SK-N-MC (cell line): ENCODE measurements at regions not wholly inside any gene's neighbourhood (a gene's known extent, or its start where the extent isn't known, plus 50 kb on each side); places are given as distances from the start of the nearest gene placed in this dataset.

ENCODE experiments used
- DNase-seq: peaks from one replicate; pipeline ENCODE4 v3.0.0-alpha.2; 2011; ENCODE audit warnings: low read depth, low spot score
- H3K27ac ChIP-seq: fragments of 200-600 bp; sonication (generic); 2 replicates; pipeline ENCODE4 v1.5.1; 2016; ENCODE audit warnings: mixed run types
- H3K36me3 ChIP-seq: fragments of 200-600 bp; sonication (generic); 2 replicates; pipeline ENCODE4 v1.6.1; 2017; ENCODE audit warnings: antibody characterized with exemption, low read length, mixed read lengths; ENCODE audit not compliant: insufficient read depth
- H3K4me3 ChIP-seq: fragments of 200-600 bp; sonication (generic); 2 replicates; pipeline ENCODE4 v1.5.1; 2016
- H3K9ac ChIP-seq: fragments of 200-600 bp; sonication (generic); 2 replicates; pipeline ENCODE4 v1.8.0; 2017; ENCODE audit warnings: mixed run types, mixed read lengths; ENCODE audit not compliant: insufficient read length
- H3K9me3 ChIP-seq: fragments of 200-600 bp; sonication (generic); 2 replicates; pipeline ENCODE4 v1.6.1; 2017; ENCODE audit warnings: low read depth, mild to moderate bottlenecking, antibody characterized with exemption, low read length, moderate library complexity, mixed read lengths
- EZH2 ChIP-seq: fragments of 200-600 bp; sonication (generic); IDR thresholded peaks from one replicate; pipeline ENCODE4 v1.6.1; 2017; ENCODE audit warnings: antibody characterized with exemption
- FOXP2 ChIP-seq: optimal IDR thresholded peaks from 2 replicates; pipeline ENCODE3; 2011; ENCODE audit warnings: mild to moderate bottlenecking, moderate library complexity; ENCODE audit not compliant: insufficient read depth; ENCODE audit errors: extremely low read length, control extremely low read depth
- POLR2AphosphoS5 ChIP-seq: IDR thresholded peaks from 2 replicates; pipeline ENCODE4 v1.6.1; 2012; ENCODE audit warnings: mild to moderate bottlenecking, low read depth, low read length, borderline replicate concordance

- Histone ChIP-seq H3K9ac (no peak overlapping the region), H3K27ac (peak overlapping the region; percentile 92), H3K4me3 (peak overlapping the region; percentile 59), H3K36me3 (no peaks in the 10 kb centered on the region), H3K9me3 (no peaks in the 10 kb centered on the region)
- TF ChIP-seq FOXP2: no peak
- no peak for TF ChIP-seq EZH2
- TF ChIP-seq POLR2AphosphoS5: no peak; the same call in 1 of the 2 replicates
- no peak for DNase-seq
These were observed 121.4 kb upstream of the COL3A1 start for GRCh38 chr2:188852772-188853171.

DNA sequence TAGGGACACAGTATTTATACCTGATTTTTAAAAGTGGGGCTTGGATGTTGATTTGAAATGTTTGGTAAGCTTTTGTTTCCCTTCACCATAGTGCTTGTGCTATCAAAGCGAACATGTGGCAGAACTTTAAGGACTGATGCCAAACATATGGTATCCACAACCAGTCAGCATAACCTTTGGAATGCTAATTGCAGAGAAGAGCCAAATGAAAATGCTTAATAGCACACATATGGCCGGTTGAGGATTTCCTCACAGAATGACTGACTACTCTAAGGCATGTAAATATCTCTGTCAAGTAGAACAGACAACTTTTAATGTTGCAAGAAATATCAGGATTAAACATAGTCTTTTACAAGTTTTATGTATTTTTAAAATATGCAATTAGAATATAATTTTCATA, 120.9 kb upstream of the COL3A1 start:
- H3K9me3 ChIP-seq: no peaks in the 10 kb centered on the region
- H3K27ac ChIP-seq: peak overlapping the region; percentile 92
- DNase-seq: no peak
- H3K36me3 ChIP-seq: no peaks in the 10 kb centered on the region
- H3K4me3 ChIP-seq: peak overlapping the region; percentile 59
- peak; percentile 29; the same call in 1 of the 2 replicates for TF ChIP-seq POLR2AphosphoS5
- TF ChIP-seq FOXP2: no peak
- no peak overlapping the region for H3K9ac ChIP-seq

DNA sequence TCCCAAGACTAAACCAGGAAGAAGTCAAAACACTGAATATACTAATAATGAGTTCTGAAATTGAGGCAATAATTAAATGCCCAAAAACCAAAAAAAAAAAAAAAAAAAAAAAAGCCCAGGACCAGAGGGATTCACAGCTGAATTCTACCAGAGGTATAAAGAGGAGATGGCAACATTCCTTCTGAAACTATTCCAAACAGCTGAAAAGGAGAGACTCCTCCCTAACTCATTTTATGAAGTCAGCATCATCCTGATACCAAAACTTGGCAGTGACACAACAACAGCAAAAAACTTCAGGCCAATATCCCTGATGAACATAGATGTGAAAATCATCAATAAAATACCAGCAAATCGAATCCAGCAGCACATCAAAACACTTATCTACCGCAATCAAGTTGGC, 108.5 kb upstream of the COL3A1 start:
- Histone ChIP-seq H3K9me3 (no peaks in the 10 kb centered on the region), H3K4me3 (no peak overlapping the region), H3K27ac (no peak overlapping the region), H3K36me3 (no peaks in the 10 kb centered on the region), H3K9ac (no peak overlapping the region)
- no peak for DNase-seq
- no peak for TF ChIP-seq POLR2AphosphoS5
- TF ChIP-seq EZH2: no peak
- TF ChIP-seq FOXP2: no peak

- no peak overlapping the region for H3K4me3 ChIP-seq
- TF ChIP-seq FOXP2: no peak
- no peak for TF ChIP-seq POLR2AphosphoS5
- no peak for TF ChIP-seq EZH2
- no peaks in the 10 kb centered on the region for H3K36me3 ChIP-seq
- no peak for DNase-seq
- H3K27ac ChIP-seq: no peak overlapping the region
- H3K9me3 ChIP-seq: no peaks in the 10 kb centered on the region
- no peak overlapping the region for H3K9ac ChIP-seq
These were observed 104.6 kb upstream of the COL3A1 start for GRCh38 chr2:188869550-188869949.

DNA sequence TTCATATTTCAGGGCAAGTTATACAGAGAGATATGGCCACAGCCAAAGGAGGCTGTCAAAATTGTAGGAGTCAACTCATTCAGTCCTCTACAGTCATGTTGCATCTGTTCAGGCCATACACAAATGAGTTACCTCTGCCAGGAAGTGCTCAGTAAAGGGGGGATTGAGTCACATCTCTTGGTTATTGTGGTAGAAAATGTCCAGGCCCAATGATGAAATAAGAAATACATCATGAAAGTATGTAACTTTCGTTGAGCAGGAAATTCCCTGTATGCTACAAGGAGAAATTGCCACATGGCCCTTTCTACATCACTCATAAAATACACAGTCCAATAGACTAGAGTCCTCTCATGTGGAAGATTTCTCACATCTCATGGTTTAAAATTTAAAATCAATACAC, 103.9 kb upstream of the COL3A1 start:
- Histone ChIP-seq H3K9me3 (no peaks in the 10 kb centered on the region), H3K36me3 (no peaks in the 10 kb centered on the region), H3K27ac (no peak overlapping the region), H3K4me3 (no peak overlapping the region), H3K9ac (no peak overlapping the region)
- TF ChIP-seq EZH2: no peak
- TF ChIP-seq POLR2AphosphoS5: no peak
- TF ChIP-seq FOXP2: no peak
- no peak for DNase-seq

DNA sequence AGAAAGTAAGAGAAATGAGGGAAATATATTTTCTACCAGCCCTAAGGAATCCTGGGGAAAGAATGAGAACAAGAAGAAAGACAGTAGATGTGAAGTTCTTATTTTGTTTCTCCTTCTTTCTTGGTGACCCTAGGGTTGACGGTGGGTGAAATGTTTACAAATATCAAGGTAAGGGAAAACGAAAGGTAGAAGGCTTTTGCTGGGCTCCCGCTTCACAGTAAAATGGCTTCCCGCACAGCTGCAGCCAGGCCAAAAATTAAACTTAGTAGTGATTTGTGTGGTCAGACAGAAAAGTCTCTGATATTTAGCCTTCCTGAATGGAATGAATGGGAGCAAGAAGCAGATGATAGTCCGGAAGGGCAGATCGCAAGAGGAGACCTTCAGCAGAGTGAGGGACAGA, 99.1 kb upstream of the COL3A1 start:
- DNase-seq: no peak
- no peak for TF ChIP-seq POLR2AphosphoS5
- no peak for TF ChIP-seq FOXP2
- TF ChIP-seq EZH2: no peak
- no peaks in the 10 kb centered on the region for H3K36me3 ChIP-seq

GRCh38 chr2:188878716-188879115, 95.5 kb upstream of the COL3A1 start:
- TF ChIP-seq FOXP2: no peak
- no peak for TF ChIP-seq POLR2AphosphoS5
- no peak for TF ChIP-seq EZH2
- no peak overlapping the region for H3K4me3 ChIP-seq
- DNase-seq: no peak

More for the DNA sequence above, 99.1 kb upstream of the COL3A1 start:
- H3K9me3 ChIP-seq: no peaks in the 10 kb centered on the region
- no peak overlapping the region for H3K27ac ChIP-seq
- H3K4me3 ChIP-seq: no peak overlapping the region
- H3K9ac ChIP-seq: no peak overlapping the region

GRCh38 chr2:188880740-188881139, 93.4 kb upstream of the COL3A1 start:
- Histone ChIP-seq H3K27ac (no peak overlapping the region), H3K9ac (no peak overlapping the region), H3K9me3 (no peaks in the 10 kb centered on the region), H3K36me3 (no peaks in the 10 kb centered on the region), H3K4me3 (no peak overlapping the region)
- TF ChIP-seq FOXP2: no peak
- TF ChIP-seq POLR2AphosphoS5: no peak
- TF ChIP-seq EZH2: no peak
- DNase-seq: no peak

More at GRCh38 chr2:188878716-188879115, 95.5 kb upstream of the COL3A1 start:
- no peak overlapping the region for H3K9ac ChIP-seq
- H3K36me3 ChIP-seq: no peaks in the 10 kb centered on the region
- no peak overlapping the region for H3K27ac ChIP-seq
- no peaks in the 10 kb centered on the region for H3K9me3 ChIP-seq

- no peaks in the 10 kb centered on the region for H3K36me3 ChIP-seq
- no peak overlapping the region for H3K9ac ChIP-seq
- no peak overlapping the region for H3K4me3 ChIP-seq
- TF ChIP-seq FOXP2: no peak
- TF ChIP-seq POLR2AphosphoS5: no peak
- no peak for TF ChIP-seq EZH2
- H3K9me3 ChIP-seq: no peaks in the 10 kb centered on the region
- DNase-seq: no peak
- H3K27ac ChIP-seq: no peak overlapping the region
These were observed 92.7 kb upstream of the COL3A1 start for GRCh38 chr2:188881434-188881833.
